GM18519 (cell line): ENCODE measurements at regions not wholly inside any gene's neighbourhood (a gene's known extent, or its start where the extent isn't known, plus 50 kb on each side); places are given as distances from the start of the nearest gene placed in this dataset.
"Not testable (repeated sequence)": the region's sequence is repeated elsewhere in the genome, so short reads cannot be mapped to it uniquely, and the experiment has no call there.

Source experiments
- ATAC-seq: cut with Tn5 transposase; IDR thresholded peaks from one replicate; pipeline ENCODE4 v1.9.1; 2021; ENCODE audit warnings: mild to moderate bottlenecking, moderate library complexity; ENCODE audit not compliant: unreplicated experiment, low FRiP score

DNA sequence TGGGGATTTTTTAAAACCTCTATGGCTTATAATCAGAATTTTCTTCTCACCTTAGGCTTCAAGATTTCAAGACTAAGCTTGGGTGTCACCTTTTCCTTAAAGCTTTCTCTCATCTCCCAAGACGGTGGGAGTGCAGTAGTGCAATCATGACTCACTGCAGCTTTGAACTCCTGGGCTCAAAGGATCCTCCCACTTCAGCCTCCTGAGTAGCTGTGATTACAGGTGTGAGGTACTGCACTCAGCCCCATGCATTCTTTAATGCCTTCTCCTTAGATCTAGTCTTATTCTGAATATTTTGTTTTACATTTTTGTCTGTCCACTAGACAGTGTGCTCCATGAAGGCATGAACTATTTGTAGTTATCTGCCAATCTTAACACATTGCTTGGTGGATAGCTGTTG, 55.7 kb upstream of the FAT3 start:
- ATAC-seq: no peak

DNA sequence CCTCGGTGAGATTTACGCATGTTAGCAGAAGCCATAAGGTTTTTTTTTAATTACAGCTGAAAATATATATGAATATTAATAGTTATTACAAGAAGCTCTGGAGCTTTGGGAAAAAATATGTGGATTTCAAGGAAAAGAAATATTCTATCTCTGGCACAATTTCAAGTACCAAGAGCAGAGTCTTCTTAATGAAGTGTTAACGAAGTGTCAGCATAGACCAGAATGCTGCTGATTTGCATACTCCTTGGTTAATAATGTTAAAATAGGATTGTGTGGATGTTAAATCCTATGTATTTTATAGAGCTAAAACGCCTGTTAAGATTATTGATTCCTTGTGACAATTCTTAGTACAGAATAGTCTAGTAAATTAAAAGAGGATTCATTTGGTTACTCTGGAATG, 57.0 kb upstream of the FAT3 start:
- no peak for ATAC-seq

DNA sequence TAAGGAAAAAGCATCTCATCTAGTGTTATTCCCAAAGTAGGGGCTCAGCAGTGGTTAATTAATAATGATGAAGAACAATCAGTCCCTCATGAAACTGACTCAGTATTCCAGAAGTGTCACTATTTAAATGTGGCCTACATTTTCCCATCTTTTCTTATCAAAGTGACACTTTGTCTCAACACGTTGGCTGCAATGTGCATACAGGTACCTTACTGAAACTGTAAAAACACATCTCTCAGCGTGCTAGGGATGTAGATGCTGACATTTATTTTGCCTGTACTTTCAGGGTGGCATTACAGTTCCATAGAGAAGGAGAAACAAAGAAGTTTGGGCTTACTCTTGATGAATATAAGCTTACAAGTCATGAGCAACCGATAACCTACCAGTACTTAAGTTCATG, 58.3 kb upstream of the FAT3 start:
- no peak for ATAC-seq

DNA sequence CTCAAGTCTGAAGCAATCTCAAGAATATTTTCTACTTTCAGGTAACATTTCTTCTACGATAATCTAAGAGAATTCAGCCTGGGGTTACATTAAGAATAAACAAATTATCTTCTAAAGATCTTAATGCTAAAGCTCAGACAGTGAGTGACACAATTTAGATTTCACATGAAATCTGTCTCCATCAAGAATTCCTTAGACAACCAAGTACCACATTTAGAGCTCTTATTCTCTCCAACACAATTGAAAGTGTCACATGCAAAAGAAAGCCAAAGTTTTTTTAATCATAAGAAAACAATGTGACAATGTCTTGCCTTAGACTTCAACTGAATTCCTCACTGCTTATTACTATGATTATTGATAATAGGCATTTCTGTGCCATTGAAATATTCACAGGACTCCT, 60.7 kb upstream of the FAT3 start:
- ATAC-seq: no peak

DNA sequence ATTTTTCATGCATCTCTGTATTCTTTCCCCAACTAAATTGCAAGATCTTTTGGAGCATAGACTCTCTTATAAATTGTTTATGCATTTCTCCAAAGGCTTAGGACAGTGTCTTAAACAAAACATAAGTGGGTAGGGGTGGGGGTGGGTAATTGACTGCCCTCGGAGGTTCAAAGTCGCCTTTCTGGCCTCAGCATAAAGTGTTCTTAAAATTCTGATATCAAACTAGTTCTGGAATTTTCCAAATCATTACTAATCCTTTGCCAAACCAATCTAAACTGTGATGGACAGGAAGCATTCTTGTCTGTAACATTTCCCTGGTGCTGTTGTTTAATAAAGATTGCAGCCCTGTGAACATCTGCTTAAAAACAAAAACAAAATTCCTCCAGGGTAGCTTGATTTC, 61.8 kb upstream of the FAT3 start:
- ATAC-seq: no peak

DNA sequence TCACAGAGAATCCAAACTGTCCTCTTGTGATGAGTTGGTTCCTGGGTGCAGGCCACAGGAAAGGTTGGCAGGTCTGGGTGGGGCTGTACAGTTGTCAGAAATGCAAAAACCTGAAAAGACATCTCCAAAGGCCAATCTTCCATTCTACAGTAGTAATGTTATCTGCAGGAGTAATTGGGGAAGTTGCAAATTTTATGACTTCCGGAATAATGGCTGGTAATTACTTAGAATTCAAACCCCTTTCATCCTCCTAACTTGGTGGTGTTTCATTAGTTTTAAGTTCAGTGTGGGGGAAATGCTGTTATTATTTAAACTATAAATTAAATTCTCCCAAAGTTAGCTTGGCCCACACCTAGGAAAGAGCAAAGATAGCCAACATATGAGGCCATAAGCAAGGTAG, 64.7 kb upstream of the FAT3 start:
- ATAC-seq: no peak

DNA sequence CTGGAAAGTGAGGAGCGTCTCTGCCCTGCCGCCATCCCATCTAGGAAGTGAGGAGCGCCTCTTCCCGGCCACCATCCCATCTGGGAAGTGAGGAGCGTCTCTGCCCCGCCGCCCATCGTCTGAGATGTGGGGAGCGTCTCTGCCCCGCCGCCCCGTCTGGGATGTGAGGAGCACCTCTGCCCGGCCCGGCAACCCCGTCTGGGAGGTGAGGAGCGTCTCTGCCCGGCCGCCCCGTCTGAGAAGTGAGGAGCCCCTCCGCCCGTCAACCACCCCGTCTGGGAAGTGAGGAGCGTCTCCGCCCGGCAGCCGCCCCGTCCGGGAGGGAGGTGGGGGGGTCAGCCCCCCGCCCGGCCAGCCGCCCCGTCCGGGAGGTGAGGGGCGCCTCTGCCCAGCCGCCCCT, 67.2 kb upstream of the FAT3 start:
- not testable (repeated sequence) for ATAC-seq

DNA sequence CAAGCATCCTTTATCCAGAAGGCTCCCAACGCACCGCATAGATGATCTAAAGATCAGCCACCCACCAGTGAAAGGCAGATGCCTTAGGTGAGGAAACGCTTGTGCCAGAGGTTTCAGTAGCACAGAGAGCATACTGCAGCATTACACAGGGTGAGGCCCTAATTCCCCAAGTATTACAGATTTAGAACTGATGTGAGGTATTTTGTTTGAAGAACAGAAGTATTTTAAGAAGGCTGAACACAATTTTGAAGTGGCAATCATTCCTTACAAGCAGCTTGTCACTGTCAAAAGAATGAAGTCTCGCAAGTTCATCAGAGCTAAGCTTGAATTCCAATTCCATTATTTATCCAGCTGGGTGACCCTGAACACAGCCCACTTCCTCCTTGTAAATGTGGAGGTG, 70.0 kb upstream of the FAT3 start:
- no peak for ATAC-seq

DNA sequence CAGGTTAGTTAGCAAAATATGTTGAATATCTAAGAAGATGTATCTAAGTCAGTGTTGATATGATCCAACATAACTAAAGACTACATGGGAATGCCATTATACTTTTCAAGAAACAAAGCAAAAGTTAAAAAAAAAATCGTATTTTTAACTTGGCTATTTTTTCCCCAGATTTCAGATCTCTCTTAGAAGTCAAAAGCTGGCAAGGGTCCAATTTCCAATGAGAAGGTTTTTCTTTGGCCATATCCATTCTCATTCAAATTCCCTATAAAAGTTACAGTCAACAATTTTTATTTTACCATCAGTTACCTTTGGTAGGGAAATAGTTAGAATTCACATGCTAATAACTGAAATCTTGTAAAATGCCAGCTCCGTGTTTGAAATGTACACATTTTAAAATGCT, 70.5 kb upstream of the FAT3 start:
- ATAC-seq: no peak

DNA sequence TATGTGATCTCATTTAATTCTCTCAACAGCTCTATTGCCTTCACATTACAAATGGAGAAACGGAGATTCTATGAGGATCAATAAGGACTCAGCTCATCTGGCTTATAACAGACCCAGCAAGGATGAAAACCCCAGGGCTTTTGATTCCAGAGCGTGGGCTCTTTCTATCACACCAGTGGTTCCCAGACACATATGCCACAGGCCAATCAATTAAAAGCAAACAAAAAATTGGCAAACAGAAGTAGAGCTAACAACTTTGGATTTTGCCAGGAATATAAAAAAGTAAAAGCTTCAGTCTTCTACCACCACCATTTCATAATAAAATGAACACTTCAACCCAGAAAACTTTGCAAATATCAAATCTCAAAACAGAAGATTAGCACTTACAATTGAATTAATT, 71.1 kb upstream of the FAT3 start:
- ATAC-seq: no peak

DNA sequence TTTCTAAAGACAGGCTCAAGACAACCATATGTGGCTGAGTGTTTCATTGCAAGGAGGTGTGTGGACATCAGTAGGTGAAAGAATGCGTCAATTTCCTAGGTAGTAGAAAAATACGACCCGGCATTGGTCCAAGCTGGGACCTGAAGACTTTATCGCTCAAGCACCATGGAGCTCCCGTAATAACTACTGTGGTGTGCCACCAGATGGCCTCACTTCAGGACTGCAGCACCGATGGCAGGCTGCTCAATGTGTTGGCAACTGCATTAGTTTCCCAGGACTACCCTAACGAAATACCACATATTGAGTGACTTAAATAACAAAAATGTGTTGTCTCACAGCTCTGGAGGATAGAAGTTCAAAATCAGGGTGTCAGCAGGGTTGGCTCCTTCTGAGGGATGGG, 72.4 kb upstream of the FAT3 start:
- no peak for ATAC-seq

DNA sequence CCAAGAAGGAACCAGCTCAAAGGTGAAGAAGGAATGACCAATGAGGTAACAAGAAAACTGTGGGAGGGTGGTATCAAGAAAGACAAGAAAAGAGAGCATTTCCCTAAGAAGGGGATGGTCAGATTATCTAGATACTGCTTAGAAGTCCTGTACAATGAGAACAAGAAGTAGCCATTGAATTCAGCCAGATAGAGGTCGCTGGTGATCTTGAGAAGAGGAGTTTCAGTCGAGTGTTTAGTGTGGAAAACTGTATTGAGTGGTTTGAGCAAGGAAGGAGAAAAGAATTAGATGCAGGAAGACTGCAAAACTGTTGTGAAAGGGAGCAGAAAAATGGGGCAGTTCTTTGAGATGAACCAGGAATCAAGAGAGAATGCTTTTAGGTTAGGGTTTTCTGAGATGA, 74.6 kb upstream of the FAT3 start:
- no peak for ATAC-seq

DNA sequence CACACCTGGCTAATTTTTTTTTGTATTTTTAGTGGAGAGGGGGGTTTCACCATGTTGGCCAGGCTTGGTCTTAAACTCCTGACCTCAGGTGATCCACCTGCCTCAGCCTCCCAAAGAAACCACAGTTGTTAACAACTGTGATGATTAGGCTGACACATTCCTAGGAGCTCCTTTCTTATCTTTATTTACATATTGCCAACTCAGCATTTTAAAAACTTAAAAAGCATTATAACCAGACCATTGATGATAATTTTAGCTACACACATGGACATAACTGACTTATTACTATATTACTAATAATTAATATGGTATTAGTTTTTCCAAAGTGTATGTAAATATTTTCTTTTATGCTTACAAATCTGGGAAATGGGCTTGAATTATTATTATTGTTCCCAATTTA, 82.9 kb upstream of the FAT3 start:
- ATAC-seq: no peak

DNA sequence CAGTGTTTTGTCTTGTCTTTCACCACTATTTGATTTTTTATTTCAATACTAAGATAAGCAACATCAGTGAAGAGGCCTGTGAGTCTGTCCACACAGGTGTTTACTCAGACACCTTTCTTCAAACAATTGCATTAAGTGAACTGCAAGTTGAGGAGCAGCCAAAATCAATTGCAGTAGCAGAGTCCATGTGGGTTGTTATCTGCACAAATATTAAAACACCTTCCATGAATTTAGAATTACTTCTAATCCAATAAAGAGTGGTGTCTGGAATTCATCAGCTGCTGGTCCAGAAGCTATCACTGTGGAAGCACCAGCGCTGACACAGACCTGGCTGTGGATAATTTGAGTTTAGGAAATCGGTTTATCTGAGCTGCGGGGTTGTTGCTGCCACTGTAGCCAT, 83.5 kb upstream of the FAT3 start:
- no peak for ATAC-seq

DNA sequence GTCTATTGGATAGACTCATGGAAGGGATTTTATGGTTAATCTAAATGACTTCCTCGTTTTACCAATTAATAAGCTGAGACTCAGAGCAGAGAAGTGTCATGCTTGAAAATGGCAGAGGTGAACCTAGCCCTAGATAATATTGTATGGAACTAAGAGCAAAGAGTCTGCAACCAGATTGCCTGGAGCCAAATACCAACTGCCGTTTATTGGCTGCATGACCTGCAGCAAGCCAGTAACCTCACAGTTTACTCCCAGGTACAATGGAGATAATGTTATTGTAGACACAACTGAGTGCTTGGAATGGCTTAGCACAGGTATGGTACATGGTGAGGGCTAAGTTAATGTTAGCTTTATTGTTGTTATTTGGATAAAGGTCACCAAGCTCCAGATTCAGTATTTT, 84.6 kb upstream of the FAT3 start:
- ATAC-seq: no peak

DNA sequence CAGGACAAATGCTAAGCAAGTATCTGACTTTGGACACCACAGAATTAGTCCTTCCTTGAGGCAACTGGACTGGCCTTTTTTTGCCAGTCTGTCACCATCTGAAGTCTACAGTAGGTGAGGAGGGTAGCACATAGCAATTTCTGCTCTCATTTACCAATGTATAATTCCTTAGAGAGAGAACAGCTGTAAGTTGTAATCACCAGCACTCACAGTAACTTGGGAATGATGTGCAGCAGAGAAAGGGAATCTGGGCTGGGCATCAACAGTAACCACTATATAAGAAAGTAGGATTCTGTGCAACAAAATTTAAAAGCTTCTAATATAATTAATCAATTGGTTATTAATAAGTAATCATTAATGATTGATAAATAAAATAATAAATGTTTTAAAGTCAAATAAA, 86.3 kb upstream of the FAT3 start:
- no peak for ATAC-seq

DNA sequence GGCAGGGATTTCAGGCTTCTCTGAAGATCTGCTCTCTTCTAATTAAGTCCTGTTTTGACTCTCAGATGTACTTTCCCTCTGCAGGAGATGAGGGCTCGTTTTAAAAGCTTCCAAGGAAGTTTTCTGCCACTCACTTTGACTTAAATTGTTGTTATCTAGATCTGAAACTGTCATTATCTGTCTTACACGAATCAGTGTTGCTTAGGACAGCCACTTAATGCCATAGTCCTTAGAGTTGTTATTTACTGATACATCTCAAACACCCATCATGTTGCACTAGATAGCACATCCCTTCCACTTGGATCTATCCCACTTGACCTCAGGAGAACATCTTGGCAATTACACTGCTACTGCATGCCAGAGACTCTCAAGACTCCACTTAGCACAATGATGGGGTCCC, 86.9 kb upstream of the FAT3 start:
- ATAC-seq: no peak

DNA sequence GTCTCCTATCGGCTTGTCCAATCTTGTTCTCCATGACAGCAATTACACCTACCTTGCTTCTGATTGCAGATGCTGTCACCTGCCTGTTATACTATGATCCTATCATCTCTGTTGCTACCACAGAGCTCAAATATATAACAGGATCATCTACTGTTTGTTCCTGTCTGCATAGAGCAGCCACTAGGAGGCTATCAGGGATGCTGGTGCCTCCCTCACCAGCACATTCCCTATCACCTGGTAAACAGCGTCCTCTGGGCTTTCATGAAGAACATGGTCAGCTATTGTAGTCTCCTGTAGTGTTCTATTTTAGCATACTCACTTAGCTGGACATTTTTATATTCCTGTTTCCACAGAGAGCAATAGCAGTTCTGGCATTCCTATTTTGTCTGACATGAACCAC, 87.8 kb upstream of the FAT3 start:
- ATAC-seq: no peak

DNA sequence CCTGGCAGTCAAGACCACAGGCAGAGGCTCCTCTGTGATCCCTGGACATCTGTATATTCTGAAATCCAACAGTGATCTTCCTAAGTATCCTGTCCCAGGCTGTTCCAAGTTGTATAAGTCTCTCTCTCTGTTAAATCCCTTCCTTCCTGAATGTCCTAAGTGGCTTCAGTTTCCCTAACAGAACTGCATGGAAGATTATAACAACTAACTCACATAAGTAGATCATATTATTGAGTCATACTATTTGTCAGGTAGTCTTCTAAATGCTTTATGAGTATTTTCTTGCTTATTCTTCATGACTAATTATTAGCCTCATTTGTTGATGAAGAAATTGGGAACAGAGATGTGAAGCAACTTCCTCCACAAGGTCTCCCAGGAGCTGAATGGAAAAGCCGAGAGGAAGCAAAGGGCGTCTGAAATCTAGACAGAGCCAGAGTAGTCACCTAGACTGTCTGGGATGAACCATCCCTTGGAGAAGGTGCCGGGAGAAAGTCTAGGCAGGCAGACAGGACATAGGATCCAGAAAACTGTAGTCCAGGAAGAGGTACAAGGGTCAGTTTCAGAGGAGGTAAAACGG, 93.2 kb upstream of the FAT3 start:
- ATAC-seq: no peak

DNA sequence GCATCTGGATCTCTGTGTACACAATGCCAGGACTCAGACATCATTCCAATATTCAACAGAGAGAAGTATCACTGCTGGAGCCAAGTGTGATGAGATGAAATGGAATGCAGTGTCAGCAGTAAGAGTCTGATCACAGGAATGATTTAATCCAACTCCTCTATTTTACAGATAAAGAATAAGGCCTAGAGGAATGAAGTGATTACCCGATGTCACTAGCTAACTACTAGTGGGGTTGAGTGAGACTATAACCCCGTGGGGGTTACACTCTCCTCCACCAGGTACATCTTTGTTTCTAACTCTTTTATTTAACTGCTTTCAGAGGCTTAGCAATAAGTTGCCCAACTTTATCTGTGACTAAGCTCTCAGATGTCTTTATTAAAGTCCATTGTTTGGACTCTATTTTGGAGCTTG, 94.2 kb upstream of the FAT3 start:
- no peak for ATAC-seq

DNA sequence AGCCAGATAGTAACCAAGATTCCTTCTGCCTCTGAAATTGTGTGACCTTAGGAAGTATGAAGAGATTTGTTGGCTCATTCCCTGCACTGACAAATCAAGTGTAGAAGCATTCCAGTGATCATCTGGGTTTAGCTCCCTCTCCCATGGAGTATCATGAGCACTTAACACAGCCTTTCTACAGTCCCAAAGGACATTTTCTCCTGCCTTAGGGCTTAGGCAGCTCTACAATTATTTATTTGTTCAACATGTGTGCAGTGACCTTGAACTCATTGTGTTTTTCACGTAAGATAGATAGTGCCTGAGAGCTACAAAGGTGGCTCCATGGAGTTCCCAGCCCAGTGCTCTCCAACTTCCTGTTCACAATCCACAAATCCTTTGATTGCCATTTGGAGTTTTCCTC, 94.8 kb upstream of the FAT3 start:
- no peak for ATAC-seq

DNA sequence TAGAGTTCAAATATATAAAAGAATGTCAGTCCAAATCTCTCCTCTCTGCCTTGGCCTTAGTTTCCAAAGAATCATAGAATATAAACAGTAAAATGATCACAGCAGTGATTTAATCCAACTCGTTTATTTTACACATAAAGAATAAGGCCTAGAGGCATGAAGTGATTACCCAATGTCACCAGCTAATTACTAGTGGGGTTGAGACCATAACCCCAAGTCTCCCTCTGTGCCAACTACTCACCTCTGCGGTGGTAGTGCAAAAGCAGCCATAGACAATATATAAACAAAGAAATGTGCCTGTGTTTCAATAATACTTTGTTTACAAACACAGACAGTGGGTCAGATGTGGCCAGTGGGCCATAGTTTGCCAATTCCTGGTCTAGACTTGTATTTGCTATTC, 96.6 kb upstream of the FAT3 start:
- ATAC-seq: no peak

DNA sequence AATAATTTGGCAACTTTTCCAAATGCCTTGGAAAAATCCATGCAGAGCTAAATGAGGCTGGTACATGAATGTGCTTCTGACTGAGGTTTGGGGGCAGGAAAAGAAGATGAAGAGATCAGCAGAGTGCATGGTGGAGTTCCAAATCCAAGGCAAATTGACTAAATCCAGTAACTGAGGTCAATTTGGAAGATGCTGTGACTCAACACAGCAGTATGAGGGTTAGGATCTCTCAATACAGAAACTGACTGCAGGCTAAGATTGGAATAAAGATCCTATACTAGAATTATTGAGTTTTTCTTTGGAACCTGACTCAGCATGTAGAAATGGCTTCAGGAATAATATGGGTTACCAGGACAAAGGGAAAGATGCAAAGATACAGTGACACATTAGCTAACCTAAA, 99.3 kb upstream of the FAT3 start:
- no peak for ATAC-seq
